Loucy (cell line): ENCODE measurements at regions not wholly inside any gene's neighbourhood (a gene's known extent, or its start where the extent isn't known, plus 50 kb on each side); places are given as distances from the start of the nearest gene placed in this dataset.

ENCODE experiments used
- H2AFZ ChIP-seq: fragments of 200-600 bp; sonication (generic); 2 replicates; pipeline ENCODE4 v1.6.0; 2016; ENCODE audit warnings: antibody characterized with exemption, mild to moderate bottlenecking, low read length, moderate library complexity
- H3F3A ChIP-seq: fragments of 200-600 bp; 2 replicates; pipeline ENCODE4 v1.6.0; 2016; ENCODE audit warnings: antibody characterized with exemption, low read depth, mild to moderate bottlenecking
- H3K27me3 ChIP-seq: fragments of 200-600 bp; sonication (generic); 2 replicates; pipeline ENCODE4 v1.6.1; 2014; ENCODE audit warnings: low read length, mild to moderate bottlenecking; ENCODE audit not compliant: insufficient read depth, poor library complexity, severe bottlenecking
- H3K36me3 ChIP-seq: fragments of 200-600 bp; sonication (generic); 2 replicates; pipeline ENCODE4 v1.6.1; 2016; ENCODE audit warnings: low read length; ENCODE audit not compliant: insufficient read depth
- H3K4me1 ChIP-seq: fragments of 200-600 bp; sonication (generic); 2 replicates; pipeline ENCODE4 v1.5.1; 2014; ENCODE audit warnings: low read length, mild to moderate bottlenecking; ENCODE audit not compliant: insufficient read depth, poor library complexity, severe bottlenecking
- H3K4me2 ChIP-seq: fragments of 200-600 bp; sonication (generic); 2 replicates; pipeline ENCODE4 v1.6.0; 2014; ENCODE audit warnings: antibody characterized with exemption, low read length, low read depth, mild to moderate bottlenecking; ENCODE audit not compliant: poor library complexity, severe bottlenecking
- H3K4me3 ChIP-seq: fragments of 200-600 bp; sonication (generic); 2 replicates; pipeline ENCODE4 v1.5.1; 2014; ENCODE audit warnings: low read length, mild to moderate bottlenecking, mixed read lengths; ENCODE audit not compliant: poor library complexity, severe bottlenecking
- H3K79me2 ChIP-seq: fragments of 200-600 bp; sonication (generic); 2 replicates; pipeline ENCODE4 v1.6.1; 2014; ENCODE audit warnings: low read length; ENCODE audit not compliant: insufficient read depth
- H3K9ac ChIP-seq: fragments of 200-600 bp; sonication (generic); 2 replicates; pipeline ENCODE4 v1.6.0; 2014; ENCODE audit warnings: mild to moderate bottlenecking, low read depth, low read length, moderate library complexity; ENCODE audit not compliant: poor library complexity, severe bottlenecking
- H3K9me2 ChIP-seq: fragments of 200-600 bp; sonication (generic); replicated peaks from 2 replicates; pipeline ENCODE4 v1.6.1; 2016; ENCODE audit warnings: low read depth, low read length, mixed read lengths
- H3K9me3 ChIP-seq: fragments of 200-600 bp; sonication (generic); 2 replicates; pipeline ENCODE4 v1.6.1; 2014; ENCODE audit warnings: mild to moderate bottlenecking, antibody characterized with exemption, low read length, low read depth; ENCODE audit not compliant: insufficient read depth
- H4K20me1 ChIP-seq: fragments of 200-600 bp; sonication (generic); 2 replicates; pipeline ENCODE4 v1.6.0; 2014; ENCODE audit warnings: antibody characterized with exemption, low read length, mild to moderate bottlenecking; ENCODE audit not compliant: insufficient read depth, poor library complexity, severe bottlenecking
- CTCF ChIP-seq: fragments of 200-600 bp; sonication (generic); conservative IDR thresholded peaks from 2 replicates; pipeline ENCODE4 v1.5.1; 2014; ENCODE audit warnings: mild to moderate bottlenecking, antibody characterized with exemption, low read length
- EZH2phosphoT487 ChIP-seq: fragments of 200-600 bp; IDR thresholded peaks from 2 replicates; pipeline ENCODE4 v1.6.1; 2018; ENCODE audit warnings: antibody characterized with exemption, mild to moderate bottlenecking, moderate library complexity, borderline replicate concordance

GRCh38 chr5:125394661-125395280 lies 648.3 kb upstream of the ZNF608 start:
- Histone ChIP-seq H2AFZ (no peak overlapping the region), H3K9ac (no peak overlapping the region), H3K4me3 (no peak overlapping the region), H3K9me3 (no peaks in the 10 kb centered on the region), H4K20me1 (no peaks in the 10 kb centered on the region), H3F3A (no peaks in the 10 kb centered on the region), H3K4me2 (no peak overlapping the region), H3K9me2 (no peaks in the 10 kb centered on the region), H3K36me3 (no peaks in the 10 kb centered on the region), H3K79me2 (no peaks in the 10 kb centered on the region), H3K27me3 (no peaks in the 10 kb centered on the region), H3K4me1 (no peaks in the 10 kb centered on the region)
- TF ChIP-seq CTCF, result no peak
- TF ChIP-seq EZH2phosphoT487, result no peak

- no peak overlapping the region for H3K4me3 ChIP-seq
- H3K4me2 ChIP-seq, result no peak overlapping the region
Observed at GRCh38 chr5:125396462-125396861, 650.0 kb upstream of the ZNF608 start.

GRCh38 chr5:125398466-125398865 lies 652.0 kb upstream of the ZNF608 start:
- Histone ChIP-seq H3K4me3 (no peak overlapping the region), H3K36me3 (no peaks in the 10 kb centered on the region), H3K27me3 (no peaks in the 10 kb centered on the region), H3F3A (no peaks in the 10 kb centered on the region), H2AFZ (no peak overlapping the region), H3K79me2 (no peaks in the 10 kb centered on the region), H3K9ac (no peak overlapping the region), H3K4me2 (no peak overlapping the region), H3K9me2 (no peaks in the 10 kb centered on the region), H3K4me1 (no peaks in the 10 kb centered on the region), H3K9me3 (no peaks in the 10 kb centered on the region), H4K20me1 (no peaks in the 10 kb centered on the region)
- TF ChIP-seq CTCF, result no peak
- no peak for TF ChIP-seq EZH2phosphoT487

More at GRCh38 chr5:125396462-125396861, 650.0 kb upstream of the ZNF608 start:
- H3K79me2 ChIP-seq, result no peaks in the 10 kb centered on the region
- H3K36me3 ChIP-seq, result no peaks in the 10 kb centered on the region
- no peaks in the 10 kb centered on the region for H3K4me1 ChIP-seq
- H3K27me3 ChIP-seq, result no peaks in the 10 kb centered on the region
- no peaks in the 10 kb centered on the region for H3K9me2 ChIP-seq
- H3F3A ChIP-seq, result no peaks in the 10 kb centered on the region
- no peaks in the 10 kb centered on the region for H4K20me1 ChIP-seq
- no peak overlapping the region for H2AFZ ChIP-seq
- no peak overlapping the region for H3K9ac ChIP-seq
- TF ChIP-seq CTCF (no peak), EZH2phosphoT487 (no peak)
- H3K9me3 ChIP-seq, result no peaks in the 10 kb centered on the region
